ENCODE measurements at regions not wholly inside any gene's neighbourhood (a gene's known extent, or its start where the extent isn't known, plus 50 kb on each side); places are given as distances from the start of the nearest gene placed in this dataset.

GRCh38 chr13:105083992-105084391 is 1451.5 kb downstream of the EFNB2 start:
- H3K27ac ChIP-seq: no peak overlapping the region
- intact Hi-C loops (cut with DNase I; ENCODE audit: low total_unique reads): no loop called here
- DNase-seq: no peak
- H3K36me3 ChIP-seq: no peaks in the 10 kb centered on the region
- H3K27me3 ChIP-seq: no peaks in the 10 kb centered on the region
- no peaks in the 10 kb centered on the region for H3K9me3 ChIP-seq
- TF ChIP-seq CTCF (IDR thresholded peaks at IDR 0.05): no peak
- no peak for TF ChIP-seq POLR2A (IDR thresholded peaks at IDR 0.05)
- H3K4me1 ChIP-seq: no peaks in the 10 kb centered on the region
- no peak overlapping the region for H3K4me3 ChIP-seq

GRCh38 chr13:105074755-105075154 is 1460.7 kb downstream of the EFNB2 start:
- intact Hi-C loops (cut with DNase I; ENCODE audit: low total_unique reads): no loop called here
- H3K4me3 ChIP-seq: no peak overlapping the region
- no peaks in the 10 kb centered on the region for H3K4me1 ChIP-seq
- DNase-seq: no peak
- H3K27ac ChIP-seq: no peak overlapping the region
- TF ChIP-seq CTCF (IDR thresholded peaks at IDR 0.05): no peak
- TF ChIP-seq POLR2A (IDR thresholded peaks at IDR 0.05): no peak
- H3K27me3 ChIP-seq: no peaks in the 10 kb centered on the region
- H3K36me3 ChIP-seq: no peaks in the 10 kb centered on the region
- no peaks in the 10 kb centered on the region for H3K9me3 ChIP-seq

- DNase-seq: no peak
- Histone ChIP-seq H3K27ac (no peak overlapping the region), H3K4me3 (no peak overlapping the region), H3K9me3 (no peaks in the 10 kb centered on the region), H3K36me3 (no peaks in the 10 kb centered on the region), H3K4me1 (no peaks in the 10 kb centered on the region), H3K27me3 (no peaks in the 10 kb centered on the region)
- TF ChIP-seq POLR2A (IDR thresholded peaks at IDR 0.05) (no peak), CTCF (IDR thresholded peaks at IDR 0.05) (no peak)
- intact Hi-C loops (cut with DNase I; ENCODE audit: low total_unique reads): no loop called here
These were observed 1462.4 kb downstream of the EFNB2 start for GRCh38 chr13:105073041-105073440.

- Histone ChIP-seq H3K27me3 (no peaks in the 10 kb centered on the region), H3K4me1 (no peaks in the 10 kb centered on the region), H3K4me3 (no peak overlapping the region), H3K36me3 (no peaks in the 10 kb centered on the region), H3K9me3 (no peaks in the 10 kb centered on the region), H3K27ac (no peak overlapping the region)
- no peak for TF ChIP-seq CTCF (IDR thresholded peaks at IDR 0.05)
- no peak for TF ChIP-seq POLR2A (IDR thresholded peaks at IDR 0.05)
- intact Hi-C loops (cut with DNase I; ENCODE audit: low total_unique reads): no loop called here
- DNase-seq: no peak
These were observed 1465.0 kb downstream of the EFNB2 start for GRCh38 chr13:105070452-105070851.

- Histone ChIP-seq H3K36me3 (no peaks in the 10 kb centered on the region), H3K27me3 (no peaks in the 10 kb centered on the region), H3K4me3 (no peak overlapping the region), H3K27ac (no peak overlapping the region), H3K4me1 (no peaks in the 10 kb centered on the region), H3K9me3 (no peaks in the 10 kb centered on the region)
- no peak for TF ChIP-seq CTCF (IDR thresholded peaks at IDR 0.05)
- no peak for TF ChIP-seq POLR2A (IDR thresholded peaks at IDR 0.05)
- intact Hi-C loops (cut with DNase I; ENCODE audit: low total_unique reads): no loop called here
- DNase-seq: no peak
These were observed 1466.4 kb downstream of the EFNB2 start for GRCh38 chr13:105069106-105069505.
